Endodermal cell (in vitro differentiated cells): ENCODE measurements at regions not wholly inside any gene's neighbourhood (a gene's known extent, or its start where the extent isn't known, plus 50 kb on each side); places are given as distances from the start of the nearest gene placed in this dataset.

ENCODE experiments used
- DNase-seq: peaks from one replicate; pipeline ENCODE4 v3.0.0-alpha.2; 2017
- H3K27ac ChIP-seq: 2 replicates; pipeline ENCODE4 v1.5.1; 2013; ENCODE audit warnings: mild to moderate bottlenecking, low read depth, low read length, moderate library complexity
- H3K27me3 ChIP-seq: 2 replicates; pipeline ENCODE4 v1.6.1; 2013; ENCODE audit warnings: mild to moderate bottlenecking, low read length, moderate library complexity; ENCODE audit not compliant: insufficient read depth, control insufficient read depth, poor library complexity, severe bottlenecking
- H3K36me3 ChIP-seq: 2 replicates; pipeline ENCODE4 v1.7.0; 2013; ENCODE audit warnings: mild to moderate bottlenecking, low read length, moderate library complexity; ENCODE audit not compliant: control insufficient read depth, insufficient read depth
- H3K4me1 ChIP-seq: one replicate; pipeline ENCODE4 v1.7.0; 2013; ENCODE audit warnings: low read length; ENCODE audit not compliant: control insufficient read depth, insufficient read depth
- H3K4me3 ChIP-seq: 2 replicates; pipeline ENCODE4 v1.5.1; 2013; ENCODE audit warnings: mild to moderate bottlenecking, low read length, moderate library complexity
- H3K9ac ChIP-seq: 2 replicates; pipeline ENCODE4 v1.6.1; 2013; ENCODE audit warnings: mild to moderate bottlenecking, low read length, moderate library complexity; ENCODE audit not compliant: poor library complexity, severe bottlenecking; ENCODE audit errors: extremely low read depth
- H3K9me3 ChIP-seq: 2 replicates; pipeline ENCODE4 v1.6.1; 2013; ENCODE audit warnings: mild to moderate bottlenecking, low read length, moderate library complexity; ENCODE audit not compliant: control insufficient read depth
- H3K27ac Mint-ChIP-seq: 2 replicates; pipeline ENCODE4 v1.8.0; 2020; ENCODE audit warnings: mixed read lengths
- H3K27me3 Mint-ChIP-seq: 2 replicates; pipeline ENCODE4 v1.8.0; 2021; ENCODE audit warnings: mild to moderate bottlenecking, mixed read lengths; ENCODE audit not compliant: insufficient read depth
- H3K36me3 Mint-ChIP-seq: 2 replicates; pipeline ENCODE4 v1.8.0; 2020; ENCODE audit warnings: low read depth, mixed read lengths
- H3K4me1 Mint-ChIP-seq: 2 replicates; pipeline ENCODE4 v1.8.0; 2020; ENCODE audit warnings: mixed read lengths
- H3K4me3 Mint-ChIP-seq: 2 replicates; pipeline ENCODE4 v1.8.0; 2020; ENCODE audit warnings: mild to moderate bottlenecking, moderate library complexity, mixed read lengths
- H3K9me3 Mint-ChIP-seq: 2 replicates; pipeline ENCODE4 v1.8.0; 2020; ENCODE audit warnings: mild to moderate bottlenecking, mixed read lengths
- WGBS, 2 experiments: methylation state at CpG; one replicate each; pipeline versions ENCODE4 v1.1.5 to v1.1.7; 2013; ENCODE audit warnings: missing lambda C conversion rate in 2 of 2, mixed read lengths in 1 of 2; ENCODE audit not compliant: insufficient coverage in 1 of 2, insufficient read length in 1 of 2; 5-methylcytosine and 5-hydroxymethylcytosine counted together
- TF ChIP-seq, protein P1 (sequence below): fragments of 200-600 bp; sonication (generic); conservative IDR thresholded peaks from 2 replicates; pipeline ENCODE4 v1.5.0; 2021; ENCODE audit warnings: antibody characterized with exemption, mild to moderate bottlenecking

- WGBS, 2 experiments, result 40 to 52% methylated on average over 1 to 3 of the region's 4 CpGs
- peaks cover 6% of the 10 kb centered on the region for H3K9me3 Mint-ChIP-seq
- Histone ChIP-seq H3K36me3 (no peaks in the 10 kb centered on the region), H3K4me1 (peaks cover 2% of the 10 kb centered on the region), H3K4me3 (no peak overlapping the region), H3K27me3 (no peaks in the 10 kb centered on the region), H3K9me3 (no peaks in the 10 kb centered on the region), H3K27ac (no peak overlapping the region), H3K9ac (no peak overlapping the region)
- no peaks in the 10 kb centered on the region for H3K36me3 Mint-ChIP-seq
- TF ChIP-seq, protein P1, sequence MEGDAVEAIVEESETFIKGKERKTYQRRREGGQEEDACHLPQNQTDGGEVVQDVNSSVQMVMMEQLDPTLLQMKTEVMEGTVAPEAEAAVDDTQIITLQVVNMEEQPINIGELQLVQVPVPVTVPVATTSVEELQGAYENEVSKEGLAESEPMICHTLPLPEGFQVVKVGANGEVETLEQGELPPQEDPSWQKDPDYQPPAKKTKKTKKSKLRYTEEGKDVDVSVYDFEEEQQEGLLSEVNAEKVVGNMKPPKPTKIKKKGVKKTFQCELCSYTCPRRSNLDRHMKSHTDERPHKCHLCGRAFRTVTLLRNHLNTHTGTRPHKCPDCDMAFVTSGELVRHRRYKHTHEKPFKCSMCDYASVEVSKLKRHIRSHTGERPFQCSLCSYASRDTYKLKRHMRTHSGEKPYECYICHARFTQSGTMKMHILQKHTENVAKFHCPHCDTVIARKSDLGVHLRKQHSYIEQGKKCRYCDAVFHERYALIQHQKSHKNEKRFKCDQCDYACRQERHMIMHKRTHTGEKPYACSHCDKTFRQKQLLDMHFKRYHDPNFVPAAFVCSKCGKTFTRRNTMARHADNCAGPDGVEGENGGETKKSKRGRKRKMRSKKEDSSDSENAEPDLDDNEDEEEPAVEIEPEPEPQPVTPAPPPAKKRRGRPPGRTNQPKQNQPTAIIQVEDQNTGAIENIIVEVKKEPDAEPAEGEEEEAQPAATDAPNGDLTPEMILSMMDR, result no peak
- no peak overlapping the region for H3K27ac Mint-ChIP-seq
- H3K27me3 Mint-ChIP-seq, result no peaks in the 10 kb centered on the region
- DNase-seq, result no peak
- peaks cover 11% of the 10 kb centered on the region for H3K4me1 Mint-ChIP-seq
- no peak overlapping the region for H3K4me3 Mint-ChIP-seq
These were observed 104.9 kb upstream of the NOVA1 start for GRCh38 chr14:26702721-26703230.

GRCh38 chr14:26703686-26704366, 106.0 kb upstream of the NOVA1 start:
- no peaks in the 10 kb centered on the region for H3K9me3 ChIP-seq
- H3K4me3 ChIP-seq, result no peak overlapping the region
- Mint-ChIP-seq H3K4me1 (peaks cover 11% of the 10 kb centered on the region), H3K36me3 (no peaks in the 10 kb centered on the region), H3K9me3 (peaks cover 6% of the 10 kb centered on the region), H3K27ac (no peak overlapping the region), H3K27me3 (no peaks in the 10 kb centered on the region), H3K4me3 (no peak overlapping the region)
- peaks cover 2% of the 10 kb centered on the region for H3K4me1 ChIP-seq
- H3K9ac ChIP-seq, result no peak overlapping the region
- no peak overlapping the region for H3K27ac ChIP-seq
- H3K36me3 ChIP-seq, result no peaks in the 10 kb centered on the region
- 84 to 96% methylated on average over 2 of the region's 2 CpGs for WGBS, 2 experiments
- no peaks in the 10 kb centered on the region for H3K27me3 ChIP-seq
- DNase-seq, result no peak
- TF ChIP-seq, protein P1, result no peak

DNA sequence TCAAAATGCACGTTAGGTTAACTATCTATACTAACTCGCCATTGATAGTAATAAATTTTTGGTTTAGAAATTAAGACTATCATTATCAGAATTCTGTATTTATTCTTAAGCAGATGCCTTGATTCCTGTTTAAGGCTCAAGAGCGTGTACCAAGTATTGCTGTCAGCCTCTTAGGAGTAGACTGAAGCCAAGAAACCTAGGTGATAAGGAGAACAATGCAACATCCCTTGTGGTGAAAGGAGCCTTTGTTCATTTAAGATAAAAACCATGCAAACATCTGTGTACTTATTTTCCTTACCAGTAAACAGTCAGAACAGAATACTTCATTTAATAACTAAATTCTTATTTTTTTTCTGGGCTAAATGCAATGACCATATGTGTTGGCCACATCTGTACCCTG, 109.4 kb upstream of the NOVA1 start:
- H3K27me3 Mint-ChIP-seq, result no peaks in the 10 kb centered on the region
- H3K4me3 Mint-ChIP-seq, result no peak overlapping the region
- Histone ChIP-seq H3K9ac (no peak overlapping the region), H3K27me3 (no peaks in the 10 kb centered on the region), H3K36me3 (no peaks in the 10 kb centered on the region), H3K4me1 (peaks cover 2% of the 10 kb centered on the region), H3K9me3 (no peaks in the 10 kb centered on the region), H3K27ac (no peak overlapping the region), H3K4me3 (no peak overlapping the region)
- H3K4me1 Mint-ChIP-seq, result peaks cover 11% of the 10 kb centered on the region
- no peak overlapping the region for H3K27ac Mint-ChIP-seq
- TF ChIP-seq, protein P1, result no peak
- H3K36me3 Mint-ChIP-seq, result no peaks in the 10 kb centered on the region
- DNase-seq, result no peak
- H3K9me3 Mint-ChIP-seq, result no peaks in the 10 kb centered on the region
- 80 to 86% methylated on average over 1 to 3 of the region's 3 CpGs for WGBS, 2 experiments
